ENCODE measurements at regions not wholly inside any gene's neighbourhood (a gene's known extent, or its start where the extent isn't known, plus 50 kb on each side); places are given as distances from the start of the nearest gene placed in this dataset.

DNA sequence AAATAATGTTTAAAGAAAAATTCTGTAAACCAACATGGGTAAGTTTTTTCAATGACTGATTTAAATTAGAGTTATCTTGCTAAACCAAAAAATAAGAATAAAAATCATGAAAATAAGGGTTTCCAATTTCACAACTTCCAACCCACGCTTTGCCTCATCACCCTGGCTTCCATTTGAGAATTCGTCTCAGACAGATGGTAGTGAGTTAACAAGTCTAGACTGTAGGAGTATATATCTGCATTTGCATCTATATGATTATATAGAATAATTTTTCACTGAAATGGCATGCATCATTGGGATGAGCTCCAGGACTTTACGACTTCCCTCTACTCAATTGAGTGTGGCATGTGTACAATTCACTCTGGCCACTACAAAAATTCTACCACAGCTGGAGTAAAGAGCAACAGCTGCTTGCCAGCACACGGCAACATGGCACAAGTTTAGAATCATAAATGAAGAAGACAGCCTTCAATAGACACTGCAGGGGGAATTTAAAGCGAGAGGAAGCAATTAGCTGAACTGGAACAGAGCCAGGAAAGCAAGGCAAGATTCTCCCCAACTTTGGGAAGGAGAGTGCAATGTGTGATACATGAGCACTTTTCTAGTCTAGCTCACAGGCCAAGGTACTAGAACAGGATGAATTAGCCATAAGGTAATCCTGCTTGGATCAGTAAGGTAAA lies 1673.5 kb upstream of the CELF4 start:
- TF ChIP-seq, protein P1, sequence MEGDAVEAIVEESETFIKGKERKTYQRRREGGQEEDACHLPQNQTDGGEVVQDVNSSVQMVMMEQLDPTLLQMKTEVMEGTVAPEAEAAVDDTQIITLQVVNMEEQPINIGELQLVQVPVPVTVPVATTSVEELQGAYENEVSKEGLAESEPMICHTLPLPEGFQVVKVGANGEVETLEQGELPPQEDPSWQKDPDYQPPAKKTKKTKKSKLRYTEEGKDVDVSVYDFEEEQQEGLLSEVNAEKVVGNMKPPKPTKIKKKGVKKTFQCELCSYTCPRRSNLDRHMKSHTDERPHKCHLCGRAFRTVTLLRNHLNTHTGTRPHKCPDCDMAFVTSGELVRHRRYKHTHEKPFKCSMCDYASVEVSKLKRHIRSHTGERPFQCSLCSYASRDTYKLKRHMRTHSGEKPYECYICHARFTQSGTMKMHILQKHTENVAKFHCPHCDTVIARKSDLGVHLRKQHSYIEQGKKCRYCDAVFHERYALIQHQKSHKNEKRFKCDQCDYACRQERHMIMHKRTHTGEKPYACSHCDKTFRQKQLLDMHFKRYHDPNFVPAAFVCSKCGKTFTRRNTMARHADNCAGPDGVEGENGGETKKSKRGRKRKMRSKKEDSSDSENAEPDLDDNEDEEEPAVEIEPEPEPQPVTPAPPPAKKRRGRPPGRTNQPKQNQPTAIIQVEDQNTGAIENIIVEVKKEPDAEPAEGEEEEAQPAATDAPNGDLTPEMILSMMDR (IDR thresholded peaks at IDR 0.05): no peak
- no peak for TF ChIP-seq POLR2AphosphoS5 (IDR thresholded peaks at IDR 0.05)
